GM18511 (cell line): ENCODE measurements at regions not wholly inside any gene's neighbourhood (a gene's known extent, or its start where the extent isn't known, plus 50 kb on each side); places are given as distances from the start of the nearest gene placed in this dataset.

Source experiments
- ATAC-seq: cut with Tn5 transposase; IDR thresholded peaks from one replicate; pipeline ENCODE4 v1.9.1; 2021; ENCODE audit warnings: mild to moderate bottlenecking, moderate library complexity; ENCODE audit not compliant: unreplicated experiment

DNA sequence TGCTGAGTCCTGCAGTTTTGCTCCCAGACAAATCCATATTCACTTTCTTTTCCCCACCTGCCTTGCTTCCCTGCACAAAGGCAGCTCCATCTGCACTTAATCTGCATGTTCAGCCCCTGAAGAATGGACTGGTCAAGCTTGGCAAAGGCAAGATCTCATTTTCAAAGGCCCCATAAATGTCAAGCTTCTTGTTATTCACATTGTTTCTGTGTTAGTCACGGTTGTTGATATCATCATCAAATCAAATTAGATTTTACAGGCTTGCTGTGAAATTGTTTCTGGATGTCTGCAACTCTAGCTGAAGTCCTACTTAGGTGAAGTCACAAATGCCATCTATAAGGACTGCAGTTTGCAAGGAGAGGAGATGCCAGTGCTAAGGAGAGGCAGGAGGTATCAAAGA is 91.0 kb downstream of the GPAM start:
- no peak for ATAC-seq

- ATAC-seq, result no peak
Measured at GRCh38 chr10:112094984-112095383, 88.6 kb downstream of the GPAM start.

- ATAC-seq, result no peak
Measured at GRCh38 chr10:112095731-112096130, 87.8 kb downstream of the GPAM start.

DNA sequence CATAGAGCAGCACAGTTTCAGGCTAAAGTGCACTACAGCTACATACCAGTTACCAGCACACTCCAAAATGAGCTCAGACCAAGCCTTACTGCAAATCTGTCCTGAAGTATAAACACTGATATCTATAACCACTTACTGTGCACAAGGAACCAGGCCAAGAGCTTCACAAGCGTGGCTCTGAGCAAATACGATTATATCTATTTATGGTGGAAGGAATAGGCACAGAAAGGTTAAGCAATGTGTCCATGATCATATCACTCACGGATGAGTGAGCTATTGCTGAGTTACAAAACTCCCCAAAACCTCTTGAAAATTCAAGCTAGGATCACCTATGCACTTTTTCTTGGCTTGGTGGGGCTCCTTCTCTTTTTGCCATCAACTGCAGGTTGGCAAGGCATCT is 84.9 kb downstream of the GPAM start:
- no peak for ATAC-seq
